ENCODE measurements at regions not wholly inside any gene's neighbourhood (a gene's known extent, or its start where the extent isn't known, plus 50 kb on each side); places are given as distances from the start of the nearest gene placed in this dataset.
"Not testable (repeated sequence)": the region's sequence is repeated elsewhere in the genome, so short reads cannot be mapped to it uniquely, and the experiment has no call there.

- H3K9me3 Mint-ChIP-seq; H3K4me1 Mint-ChIP-seq; H3K4me3 Mint-ChIP-seq; H3K27ac Mint-ChIP-seq (ENCODE audit: low read depth); H3K27me3 Mint-ChIP-seq; H3K36me3 Mint-ChIP-seq (ENCODE audit: insufficient read depth); ATAC-seq (replicated peaks; ENCODE audit: extremely low read depth, poor library complexity, severe bottlenecking); DNase-seq (ENCODE audit: low spot score in 2 of 2): not testable (repeated sequence)
Observed at GRCh38 chr2:89294335-89294734, 602.9 kb downstream of the RPIA start.

- H3K4me3 Mint-ChIP-seq; H3K36me3 Mint-ChIP-seq (ENCODE audit: insufficient read depth); H3K27me3 Mint-ChIP-seq; H3K9me3 Mint-ChIP-seq; H3K4me1 Mint-ChIP-seq; ATAC-seq (replicated peaks; ENCODE audit: extremely low read depth, poor library complexity, severe bottlenecking); H3K27ac Mint-ChIP-seq (ENCODE audit: low read depth); DNase-seq (ENCODE audit: low spot score in 2 of 2): not testable (repeated sequence)
Observed at GRCh38 chr2:89296820-89297398, 605.4 kb downstream of the RPIA start.

DNA sequence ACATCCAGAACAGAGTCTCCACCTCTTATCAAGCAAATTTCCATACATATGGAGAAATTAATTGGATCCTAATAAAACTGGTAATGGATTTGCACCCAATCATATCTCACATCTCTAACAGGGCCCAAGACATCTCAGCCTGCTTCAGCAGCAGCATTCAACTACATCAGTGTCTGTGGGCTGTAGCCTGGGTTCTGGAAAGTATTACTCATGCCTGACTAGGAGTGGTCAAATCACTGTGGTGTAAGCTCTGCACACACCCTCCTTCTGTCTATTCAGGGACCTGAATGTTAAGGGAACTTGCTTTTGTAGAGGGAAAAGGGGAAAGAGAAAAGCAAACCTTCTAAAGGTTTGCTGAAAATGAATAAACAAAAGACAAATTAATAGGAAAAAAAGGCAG lies 607.7 kb downstream of the RPIA start:
- not testable (repeated sequence) for ATAC-seq (replicated peaks; ENCODE audit: extremely low read depth, poor library complexity, severe bottlenecking); DNase-seq (ENCODE audit: low spot score in 2 of 2); H3K4me3 Mint-ChIP-seq; H3K9me3 Mint-ChIP-seq; H3K27ac Mint-ChIP-seq (ENCODE audit: low read depth); H3K36me3 Mint-ChIP-seq (ENCODE audit: insufficient read depth); H3K27me3 Mint-ChIP-seq; H3K4me1 Mint-ChIP-seq

GRCh38 chr2:89305623-89306022 lies 614.1 kb downstream of the RPIA start:
- H3K9me3 Mint-ChIP-seq; H3K27me3 Mint-ChIP-seq; ATAC-seq (replicated peaks; ENCODE audit: extremely low read depth, poor library complexity, severe bottlenecking); H3K36me3 Mint-ChIP-seq (ENCODE audit: insufficient read depth); H3K27ac Mint-ChIP-seq (ENCODE audit: low read depth); H3K4me1 Mint-ChIP-seq; H3K4me3 Mint-ChIP-seq; DNase-seq (ENCODE audit: low spot score in 2 of 2): not testable (repeated sequence)

- H3K4me3 Mint-ChIP-seq; H3K27ac Mint-ChIP-seq (ENCODE audit: low read depth); H3K9me3 Mint-ChIP-seq; ATAC-seq (replicated peaks; ENCODE audit: extremely low read depth, poor library complexity, severe bottlenecking); H3K27me3 Mint-ChIP-seq; DNase-seq (ENCODE audit: low spot score in 2 of 2); H3K4me1 Mint-ChIP-seq; H3K36me3 Mint-ChIP-seq (ENCODE audit: insufficient read depth): not testable (repeated sequence)
Observed at GRCh38 chr2:89306869-89307637, 615.6 kb downstream of the RPIA start.

- not testable (repeated sequence) for H3K36me3 Mint-ChIP-seq (ENCODE audit: insufficient read depth); DNase-seq (ENCODE audit: low spot score in 2 of 2)
Observed at GRCh38 chr2:89318990-89319389, 627.5 kb downstream of the RPIA start.

GRCh38 chr2:89325894-89326293 lies 634.4 kb downstream of the RPIA start:
- H3K27me3 Mint-ChIP-seq; ATAC-seq (replicated peaks; ENCODE audit: extremely low read depth, poor library complexity, severe bottlenecking); H3K27ac Mint-ChIP-seq (ENCODE audit: low read depth); H3K4me3 Mint-ChIP-seq; H3K4me1 Mint-ChIP-seq; DNase-seq (ENCODE audit: low spot score in 2 of 2); H3K36me3 Mint-ChIP-seq (ENCODE audit: insufficient read depth); H3K9me3 Mint-ChIP-seq: not testable (repeated sequence)

More at GRCh38 chr2:89318990-89319389, 627.5 kb downstream of the RPIA start:
- ATAC-seq (replicated peaks; ENCODE audit: extremely low read depth, poor library complexity, severe bottlenecking); H3K9me3 Mint-ChIP-seq; H3K4me3 Mint-ChIP-seq; H3K27ac Mint-ChIP-seq (ENCODE audit: low read depth); H3K4me1 Mint-ChIP-seq; H3K27me3 Mint-ChIP-seq: not testable (repeated sequence)

GRCh38 chr2:89326455-89326854 lies 635.0 kb downstream of the RPIA start:
- H3K4me3 Mint-ChIP-seq, H3K4me1 Mint-ChIP-seq: not testable (repeated sequence)

GRCh38 chr2:89328790-89329189 lies 637.3 kb downstream of the RPIA start:
- H3K4me3 Mint-ChIP-seq; H3K27me3 Mint-ChIP-seq; DNase-seq (ENCODE audit: low spot score in 2 of 2); H3K4me1 Mint-ChIP-seq; H3K27ac Mint-ChIP-seq (ENCODE audit: low read depth); H3K9me3 Mint-ChIP-seq; H3K36me3 Mint-ChIP-seq (ENCODE audit: insufficient read depth): not testable (repeated sequence)
- ATAC-seq (replicated peaks; ENCODE audit: extremely low read depth, poor library complexity, severe bottlenecking), result peak; percentile 36

More at GRCh38 chr2:89326455-89326854, 635.0 kb downstream of the RPIA start:
- not testable (repeated sequence) for ATAC-seq (replicated peaks; ENCODE audit: extremely low read depth, poor library complexity, severe bottlenecking); H3K27me3 Mint-ChIP-seq; H3K9me3 Mint-ChIP-seq; H3K36me3 Mint-ChIP-seq (ENCODE audit: insufficient read depth); DNase-seq (ENCODE audit: low spot score in 2 of 2); H3K27ac Mint-ChIP-seq (ENCODE audit: low read depth)
